ENCODE measurements at regions not wholly inside any gene's neighbourhood (a gene's known extent, or its start where the extent isn't known, plus 50 kb on each side); places are given as distances from the start of the nearest gene placed in this dataset.

DNA sequence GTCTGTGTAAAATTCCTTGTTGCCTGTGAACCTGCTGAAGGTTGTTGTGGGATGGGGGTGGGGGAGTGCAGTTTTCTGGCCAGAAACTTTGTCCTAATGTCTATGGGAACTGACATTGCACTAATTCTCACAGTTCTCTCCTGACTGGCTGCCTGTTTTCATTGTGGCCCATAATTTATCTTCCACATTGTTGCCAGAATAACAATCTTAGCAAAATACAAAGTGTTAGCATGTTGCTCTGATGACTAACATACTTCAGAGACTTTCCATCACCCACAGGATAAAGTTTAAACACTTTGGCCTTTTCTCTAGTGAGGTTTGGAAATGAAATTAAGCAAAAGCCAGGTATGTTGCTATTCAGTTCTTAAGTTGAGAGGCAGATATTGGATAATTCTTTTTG, 81.4 kb upstream of the TBC1D5 start:
- Histone ChIP-seq H3K9me2 (ENCODE audit: insufficient read depth, low read length) (no peaks in the 10 kb centered on the region), H3K9me3 (ENCODE audit: low read length) (no peaks in the 10 kb centered on the region), H3K4me1 (ENCODE audit: insufficient read depth, low read length, poor library complexity, severe bottlenecking) (no peaks in the 10 kb centered on the region), H4K20me1 (ENCODE audit: insufficient read depth, low read length) (no peaks in the 10 kb centered on the region), H3K36me3 (ENCODE audit: insufficient read depth, low read length) (no peaks in the 10 kb centered on the region), H3K4me2 (ENCODE audit: low read length) (no peak overlapping the region), H3K79me2 (ENCODE audit: insufficient read depth, low read depth, low read length) (no peaks in the 10 kb centered on the region), H2AFZ (ENCODE audit: low read length) (no peak overlapping the region), H3K27ac (ENCODE audit: low read depth, low read length, poor library complexity, severe bottlenecking) (no peak overlapping the region), H3K4me3 (ENCODE audit: low read depth, low read length, poor library complexity, severe bottlenecking) (no peak overlapping the region)
- ChIA-PET POLR2A (interaction anchor here (0.6 kb wide), 1 partner anchor 212 kb away, joined by 3 read pairs; no protein-coding TSS in a partner anchor), CTCF (ENCODE audit: unreplicated experiment) (no interaction called here)
- no peak for TF ChIP-seq EZH2phosphoT487 (IDR thresholded peaks at IDR 0.05; ENCODE audit: borderline replicate concordance, low read depth, low read length)
- TF ChIP-seq, protein P1, sequence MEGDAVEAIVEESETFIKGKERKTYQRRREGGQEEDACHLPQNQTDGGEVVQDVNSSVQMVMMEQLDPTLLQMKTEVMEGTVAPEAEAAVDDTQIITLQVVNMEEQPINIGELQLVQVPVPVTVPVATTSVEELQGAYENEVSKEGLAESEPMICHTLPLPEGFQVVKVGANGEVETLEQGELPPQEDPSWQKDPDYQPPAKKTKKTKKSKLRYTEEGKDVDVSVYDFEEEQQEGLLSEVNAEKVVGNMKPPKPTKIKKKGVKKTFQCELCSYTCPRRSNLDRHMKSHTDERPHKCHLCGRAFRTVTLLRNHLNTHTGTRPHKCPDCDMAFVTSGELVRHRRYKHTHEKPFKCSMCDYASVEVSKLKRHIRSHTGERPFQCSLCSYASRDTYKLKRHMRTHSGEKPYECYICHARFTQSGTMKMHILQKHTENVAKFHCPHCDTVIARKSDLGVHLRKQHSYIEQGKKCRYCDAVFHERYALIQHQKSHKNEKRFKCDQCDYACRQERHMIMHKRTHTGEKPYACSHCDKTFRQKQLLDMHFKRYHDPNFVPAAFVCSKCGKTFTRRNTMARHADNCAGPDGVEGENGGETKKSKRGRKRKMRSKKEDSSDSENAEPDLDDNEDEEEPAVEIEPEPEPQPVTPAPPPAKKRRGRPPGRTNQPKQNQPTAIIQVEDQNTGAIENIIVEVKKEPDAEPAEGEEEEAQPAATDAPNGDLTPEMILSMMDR (conservative IDR thresholded peaks at IDR 0.05; ENCODE audit: low read length), result no peak
- intact Hi-C loops (cut with micrococcal nuclease; ENCODE audit: unreplicated experiment), result no loop called here
- BruUV-seq (replicated peaks), result no TSS peak
- DNase-seq (ENCODE audit: low spot score), result no peak

DNA sequence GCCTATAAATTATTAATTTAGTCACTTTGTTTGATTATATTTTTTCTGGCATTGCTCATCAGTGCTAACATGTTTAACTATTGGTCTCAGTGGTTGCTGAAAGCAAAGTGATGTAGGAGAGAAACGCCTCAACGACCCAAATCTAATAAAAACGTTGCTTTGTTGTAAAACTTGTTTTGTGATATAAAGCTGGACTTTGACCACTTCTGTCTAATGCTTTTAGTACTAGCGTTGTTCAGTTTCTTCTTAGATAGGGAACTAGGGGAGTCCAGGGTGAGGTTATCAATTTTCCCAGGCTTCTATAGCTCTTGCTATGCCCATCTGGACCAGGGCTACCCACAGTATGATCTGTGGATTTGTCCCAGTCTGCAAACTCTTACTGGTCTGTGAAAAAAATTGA, 80.6 kb upstream of the TBC1D5 start:
- H3K4me1 ChIP-seq (ENCODE audit: insufficient read depth, low read length, poor library complexity, severe bottlenecking), result no peaks in the 10 kb centered on the region
- no peak overlapping the region for H3K4me3 ChIP-seq (ENCODE audit: low read depth, low read length, poor library complexity, severe bottlenecking)
- no peaks in the 10 kb centered on the region for H3K36me3 ChIP-seq (ENCODE audit: insufficient read depth, low read length)
- TF ChIP-seq, protein P1 (conservative IDR thresholded peaks at IDR 0.05; ENCODE audit: low read length), result no peak
- no peak for TF ChIP-seq EZH2phosphoT487 (IDR thresholded peaks at IDR 0.05; ENCODE audit: borderline replicate concordance, low read depth, low read length)
- no peak for DNase-seq (ENCODE audit: low spot score)
- CTCF ChIA-PET (ENCODE audit: unreplicated experiment), result no interaction called here
- intact Hi-C loops (cut with micrococcal nuclease; ENCODE audit: unreplicated experiment), result no loop called here
- no peaks in the 10 kb centered on the region for H3K79me2 ChIP-seq (ENCODE audit: insufficient read depth, low read depth, low read length)
- H4K20me1 ChIP-seq (ENCODE audit: insufficient read depth, low read length), result no peaks in the 10 kb centered on the region
- no peak overlapping the region for H2AFZ ChIP-seq (ENCODE audit: low read length)
- BruUV-seq (replicated peaks), result no TSS peak
- POLR2A ChIA-PET, result interaction anchor here (0.6 kb wide), 1 partner anchor 538 kb away, joined by 4 read pairs; no protein-coding TSS in a partner anchor
- no peak overlapping the region for H3K27ac ChIP-seq (ENCODE audit: low read depth, low read length, poor library complexity, severe bottlenecking)
- no peak overlapping the region for H3K4me2 ChIP-seq (ENCODE audit: low read length)
- H3K9me2 ChIP-seq (ENCODE audit: insufficient read depth, low read length), result no peaks in the 10 kb centered on the region
- H3K9me3 ChIP-seq (ENCODE audit: low read length), result no peaks in the 10 kb centered on the region

DNA sequence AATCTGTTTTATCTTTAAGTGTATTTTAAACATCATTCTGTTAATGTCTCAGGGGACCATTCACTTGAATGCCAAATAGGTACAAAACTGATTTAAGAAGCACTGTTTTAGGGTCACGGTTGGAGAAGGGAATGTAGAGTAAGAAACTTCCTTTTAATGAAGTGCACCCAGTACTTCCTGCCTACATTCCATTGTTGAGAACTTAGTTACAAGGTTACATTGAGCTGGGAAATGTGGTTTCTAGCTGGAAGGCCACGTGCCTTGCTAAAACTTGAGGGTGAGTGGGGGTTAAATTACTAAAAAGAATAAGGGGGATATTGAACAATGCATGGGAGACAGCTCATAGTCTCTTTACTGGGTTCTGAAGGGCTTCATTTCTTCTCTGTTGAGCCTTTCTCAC, 78.3 kb upstream of the TBC1D5 start:
- H3K4me1 ChIP-seq (ENCODE audit: insufficient read depth, low read length, poor library complexity, severe bottlenecking), result no peaks in the 10 kb centered on the region
- BruUV-seq (replicated peaks), result no TSS peak
- H3K9me3 ChIP-seq (ENCODE audit: low read length), result no peaks in the 10 kb centered on the region
- intact Hi-C loops (cut with micrococcal nuclease; ENCODE audit: unreplicated experiment), result no loop called here
- no peaks in the 10 kb centered on the region for H4K20me1 ChIP-seq (ENCODE audit: insufficient read depth, low read length)
- no peak overlapping the region for H2AFZ ChIP-seq (ENCODE audit: low read length)
- POLR2A ChIA-PET, result no interaction called here
- no peak overlapping the region for H3K4me3 ChIP-seq (ENCODE audit: low read depth, low read length, poor library complexity, severe bottlenecking)
- H3K79me2 ChIP-seq (ENCODE audit: insufficient read depth, low read depth, low read length), result no peaks in the 10 kb centered on the region
- no peak overlapping the region for H3K27ac ChIP-seq (ENCODE audit: low read depth, low read length, poor library complexity, severe bottlenecking)
- no peak for DNase-seq (ENCODE audit: low spot score)
- TF ChIP-seq, protein P1 (conservative IDR thresholded peaks at IDR 0.05; ENCODE audit: low read length), result no peak
- TF ChIP-seq EZH2phosphoT487 (IDR thresholded peaks at IDR 0.05; ENCODE audit: borderline replicate concordance, low read depth, low read length), result no peak
- H3K4me2 ChIP-seq (ENCODE audit: low read length), result no peak overlapping the region
- CTCF ChIA-PET (ENCODE audit: unreplicated experiment), result interaction anchor here (0.6 kb wide), 1 partner anchor 78 kb away, joined by 3 read pairs; the partner anchor contains the start of gene TBC1D5
- no peaks in the 10 kb centered on the region for H3K36me3 ChIP-seq (ENCODE audit: insufficient read depth, low read length)
- no peaks in the 10 kb centered on the region for H3K9me2 ChIP-seq (ENCODE audit: insufficient read depth, low read length)
